Upper lobe of left lung (tissue), 4 donors: ENCODE measurements at regions not wholly inside any gene's neighbourhood (a gene's known extent, or its start where the extent isn't known, plus 50 kb on each side); places are given as distances from the start of the nearest gene placed in this dataset.

Experiments
- POLR2A ChIP-seq, 4 donors: fragments of 450-650 bp; IDR thresholded peaks; one replicate each; pipeline ENCODE4 v1.5.1; 2016 to 2017; ENCODE audit warnings: antibody characterized with exemption in 4 of 4, mild to moderate bottlenecking in 2 of 4
- TF ChIP-seq, protein P1 (sequence below), 6 experiments: fragments of 450-650 bp in 4 of 6; fragments of 200-600 bp in 2 of 6; sonication (generic) in 2 of 6; IDR thresholded peaks; one replicate each; pipeline ENCODE4 v1.5.1; 2016 to 2019; ENCODE audit warnings: antibody characterized with exemption in 6 of 6

GRCh38 chr12:13652105-13652504 is 329.3 kb downstream of the GRIN2B start:
- TF ChIP-seq, protein P1, sequence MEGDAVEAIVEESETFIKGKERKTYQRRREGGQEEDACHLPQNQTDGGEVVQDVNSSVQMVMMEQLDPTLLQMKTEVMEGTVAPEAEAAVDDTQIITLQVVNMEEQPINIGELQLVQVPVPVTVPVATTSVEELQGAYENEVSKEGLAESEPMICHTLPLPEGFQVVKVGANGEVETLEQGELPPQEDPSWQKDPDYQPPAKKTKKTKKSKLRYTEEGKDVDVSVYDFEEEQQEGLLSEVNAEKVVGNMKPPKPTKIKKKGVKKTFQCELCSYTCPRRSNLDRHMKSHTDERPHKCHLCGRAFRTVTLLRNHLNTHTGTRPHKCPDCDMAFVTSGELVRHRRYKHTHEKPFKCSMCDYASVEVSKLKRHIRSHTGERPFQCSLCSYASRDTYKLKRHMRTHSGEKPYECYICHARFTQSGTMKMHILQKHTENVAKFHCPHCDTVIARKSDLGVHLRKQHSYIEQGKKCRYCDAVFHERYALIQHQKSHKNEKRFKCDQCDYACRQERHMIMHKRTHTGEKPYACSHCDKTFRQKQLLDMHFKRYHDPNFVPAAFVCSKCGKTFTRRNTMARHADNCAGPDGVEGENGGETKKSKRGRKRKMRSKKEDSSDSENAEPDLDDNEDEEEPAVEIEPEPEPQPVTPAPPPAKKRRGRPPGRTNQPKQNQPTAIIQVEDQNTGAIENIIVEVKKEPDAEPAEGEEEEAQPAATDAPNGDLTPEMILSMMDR (IDR thresholded peaks at IDR 0.05): no peak
- TF ChIP-seq POLR2A (IDR thresholded peaks at IDR 0.05): no peak
